ENCODE measurements at regions not wholly inside any gene's neighbourhood (a gene's known extent, or its start where the extent isn't known, plus 50 kb on each side); places are given as distances from the start of the nearest gene placed in this dataset.

- ChIA-PET POLR2A (no interaction called here), CTCF (ENCODE audit: low intra/inter-chr PET ratio, low total read pairs) (no interaction called here)
- ATAC-seq: no peak
- Histone ChIP-seq H3K9me3 (ENCODE audit: low read length) (no peaks in the 10 kb centered on the region), H3K36me3 (replicated peaks in 1 of 2; ENCODE audit: control insufficient read depth in 1 of 2, insufficient read depth in 2 of 2, low read length in 2 of 2) (no peaks in the 10 kb centered on the region), H4K20me1 (ENCODE audit: insufficient read depth, low read length) (no peaks in the 10 kb centered on the region), H3K79me2 (ENCODE audit: insufficient read depth, low read length) (no peaks in the 10 kb centered on the region), H3K4me3 (replicated peaks in 1 of 3; ENCODE audit: insufficient read depth in 1 of 3, low read depth in 2 of 3, low read length in 3 of 3) (no peak overlapping the region), H3K4me2 (ENCODE audit: low read depth, low read length) (no peak overlapping the region), H3K4me1 (ENCODE audit: insufficient read depth, low read length) (no peaks in the 10 kb centered on the region), H3K9ac (ENCODE audit: insufficient read depth, low read depth, low read length) (no peak overlapping the region), H2AFZ (ENCODE audit: low read length) (no peak overlapping the region), H3K27ac (ENCODE audit: extremely low read length, insufficient read depth, low read length) (no peak overlapping the region), H3K27me3 (ENCODE audit: control insufficient read depth in 1 of 2, insufficient read depth in 2 of 2, low read length in 2 of 2) (no peaks in the 10 kb centered on the region; a peak in 1 of 5 replicates)
- TF ChIP-seq CENPT (CRISPR knock-in tag; IDR thresholded peaks at IDR 0.05; ENCODE audit: low read depth) (no peak), MAFF (IDR thresholded peaks at IDR 0.05; ENCODE audit: low read depth, low read length) (peak; percentile 3; the same call in 1 of the 2 replicates), MAFK (conservative IDR thresholded peaks at IDR 0.05 in 1 of 2, IDR thresholded peaks at IDR 0.05 in 1 of 2; ENCODE audit: low read length in 2 of 2) (peak in 1 of 2 experiments; percentile 19; a peak in 1 of 4 replicates)
- FAIRE-seq: no peak
- no peak for DNase-seq (ENCODE audit: low spot score)
- intact Hi-C loops (cut with micrococcal nuclease; ENCODE audit: unreplicated experiment): no loop called here
- WGBS (ENCODE audit: low lambda C conversion rate): 0% methylated on average over 2 of the region's 2 CpGs
- no TSS peak for BruUV-seq (replicated peaks)
- in situ Hi-C loops (cut with HindIII; ENCODE audit: extremely low pct_ligation_motif_present, low pct_unique_long_range_greater_than_20kb): no loop called here
Observed at GRCh38 chr5:163770625-163771024, 265.2 kb downstream of the MAT2B start.

- no peak overlapping the region for H2AFZ ChIP-seq (ENCODE audit: low read length)
- no TSS peak for BruUV-seq (replicated peaks)
- 0% methylated on average over 1 of the region's 1 CpG for WGBS (ENCODE audit: low lambda C conversion rate)
- no peak for TF ChIP-seq ZNF263 (CRISPR knock-in tag; IDR thresholded peaks at IDR 0.05)
- TF ChIP-seq ARID4A (CRISPR knock-in tag; IDR thresholded peaks at IDR 0.05; ENCODE audit: borderline replicate concordance): no peak
- TF ChIP-seq HNF4A (CRISPR knock-in tag; IDR thresholded peaks at IDR 0.05): no peak
- no peak for TF ChIP-seq HNF1A (IDR thresholded peaks at IDR 0.05; ENCODE audit: low read depth)
- no peak for TF ChIP-seq HNF1A (CRISPR knock-in tag; IDR thresholded peaks at IDR 0.05; ENCODE audit: borderline replicate concordance)
- TF ChIP-seq MTF2 (CRISPR knock-in tag; IDR thresholded peaks at IDR 0.05; ENCODE audit: borderline replicate concordance): no peak
- no peak for TF ChIP-seq ATM (IDR thresholded peaks at IDR 0.05; ENCODE audit: borderline replicate concordance)
Observed at GRCh38 chr5:163772241-163772640, 266.8 kb downstream of the MAT2B start.

More at GRCh38 chr5:163772241-163772640, 266.8 kb downstream of the MAT2B start:
- Histone ChIP-seq H3K4me1 (ENCODE audit: insufficient read depth, low read length) (no peaks in the 10 kb centered on the region), H3K79me2 (ENCODE audit: insufficient read depth, low read length) (no peaks in the 10 kb centered on the region), H3K27ac (ENCODE audit: extremely low read length, insufficient read depth, low read length) (no peak overlapping the region), H4K20me1 (ENCODE audit: insufficient read depth, low read length) (no peaks in the 10 kb centered on the region), H3K27me3 (ENCODE audit: control insufficient read depth in 1 of 2, insufficient read depth in 2 of 2, low read length in 2 of 2) (no peaks in the 10 kb centered on the region), H3K9ac (ENCODE audit: insufficient read depth, low read depth, low read length) (no peak overlapping the region), H3K36me3 (replicated peaks in 1 of 2; ENCODE audit: control insufficient read depth in 1 of 2, insufficient read depth in 2 of 2, low read length in 2 of 2) (no peaks in the 10 kb centered on the region), H3K4me3 (replicated peaks in 1 of 3; ENCODE audit: insufficient read depth in 1 of 3, low read depth in 2 of 3, low read length in 3 of 3) (no peak overlapping the region), H3K9me3 (ENCODE audit: low read length) (no peaks in the 10 kb centered on the region), H3K4me2 (ENCODE audit: low read depth, low read length) (no peak overlapping the region)
- no peak for ATAC-seq
- in situ Hi-C loops (cut with HindIII; ENCODE audit: extremely low pct_ligation_motif_present, low pct_unique_long_range_greater_than_20kb): no loop called here
- ChIA-PET CTCF (ENCODE audit: low intra/inter-chr PET ratio, low total read pairs) (no interaction called here), POLR2A (no interaction called here)
- intact Hi-C loops (cut with micrococcal nuclease; ENCODE audit: unreplicated experiment): no loop called here
- no peak for DNase-seq (ENCODE audit: low spot score)
- FAIRE-seq: no peak
